ENCODE measurements at regions not wholly inside any gene's neighbourhood (a gene's known extent, or its start where the extent isn't known, plus 50 kb on each side); places are given as distances from the start of the nearest gene placed in this dataset.

DNA sequence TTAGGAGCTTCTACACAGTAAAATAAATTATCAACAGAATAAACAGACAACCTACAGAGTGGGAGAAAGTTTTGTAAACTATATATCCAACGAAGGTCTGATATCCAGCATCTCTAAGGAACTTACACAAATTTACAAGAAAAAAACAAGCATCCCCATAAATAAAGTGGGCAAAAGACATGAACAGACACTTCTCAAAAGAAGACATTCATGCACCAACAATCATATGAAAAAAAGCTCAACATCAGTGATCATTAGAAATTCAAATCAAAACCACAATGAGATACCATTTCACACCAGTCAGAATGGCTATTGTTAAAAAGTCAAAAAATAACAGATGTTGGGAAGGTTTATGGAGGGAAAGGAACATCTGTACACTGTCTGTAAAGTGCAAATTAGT is 526.4 kb upstream of the CAMK1G start:
- Histone ChIP-seq H3K9me3 (ENCODE audit: control insufficient read depth, insufficient read depth, low read depth, low read length) (no peaks in the 10 kb centered on the region), H3K36me3 (ENCODE audit: control insufficient read depth, insufficient read depth, low read length) (no peaks in the 10 kb centered on the region), H3K4me3 (ENCODE audit: low read depth in 2 of 2, low read length in 2 of 2) (no peak overlapping the region), H3K4me1 (ENCODE audit: control insufficient read depth, insufficient read depth, low read length) (no peaks in the 10 kb centered on the region), H3K27me3 (ENCODE audit: control insufficient read depth, insufficient read depth, low read length) (no peaks in the 10 kb centered on the region), H3K27ac (ENCODE audit: low read length) (no peak overlapping the region)
- ChIA-PET CTCF (no interaction called here), POLR2A (no interaction called here)
- TF ChIP-seq SIN3A (IDR thresholded peaks at IDR 0.05; ENCODE audit: borderline replicate concordance, insufficient read depth, low read depth, low read length), result no peak
- no peak for TF ChIP-seq POLR2AphosphoS5 (IDR thresholded peaks at IDR 0.05; ENCODE audit: low read depth, low read length)
- TF ChIP-seq CTCF (IDR thresholded peaks at IDR 0.05), result no peak
- TF ChIP-seq, protein P1, sequence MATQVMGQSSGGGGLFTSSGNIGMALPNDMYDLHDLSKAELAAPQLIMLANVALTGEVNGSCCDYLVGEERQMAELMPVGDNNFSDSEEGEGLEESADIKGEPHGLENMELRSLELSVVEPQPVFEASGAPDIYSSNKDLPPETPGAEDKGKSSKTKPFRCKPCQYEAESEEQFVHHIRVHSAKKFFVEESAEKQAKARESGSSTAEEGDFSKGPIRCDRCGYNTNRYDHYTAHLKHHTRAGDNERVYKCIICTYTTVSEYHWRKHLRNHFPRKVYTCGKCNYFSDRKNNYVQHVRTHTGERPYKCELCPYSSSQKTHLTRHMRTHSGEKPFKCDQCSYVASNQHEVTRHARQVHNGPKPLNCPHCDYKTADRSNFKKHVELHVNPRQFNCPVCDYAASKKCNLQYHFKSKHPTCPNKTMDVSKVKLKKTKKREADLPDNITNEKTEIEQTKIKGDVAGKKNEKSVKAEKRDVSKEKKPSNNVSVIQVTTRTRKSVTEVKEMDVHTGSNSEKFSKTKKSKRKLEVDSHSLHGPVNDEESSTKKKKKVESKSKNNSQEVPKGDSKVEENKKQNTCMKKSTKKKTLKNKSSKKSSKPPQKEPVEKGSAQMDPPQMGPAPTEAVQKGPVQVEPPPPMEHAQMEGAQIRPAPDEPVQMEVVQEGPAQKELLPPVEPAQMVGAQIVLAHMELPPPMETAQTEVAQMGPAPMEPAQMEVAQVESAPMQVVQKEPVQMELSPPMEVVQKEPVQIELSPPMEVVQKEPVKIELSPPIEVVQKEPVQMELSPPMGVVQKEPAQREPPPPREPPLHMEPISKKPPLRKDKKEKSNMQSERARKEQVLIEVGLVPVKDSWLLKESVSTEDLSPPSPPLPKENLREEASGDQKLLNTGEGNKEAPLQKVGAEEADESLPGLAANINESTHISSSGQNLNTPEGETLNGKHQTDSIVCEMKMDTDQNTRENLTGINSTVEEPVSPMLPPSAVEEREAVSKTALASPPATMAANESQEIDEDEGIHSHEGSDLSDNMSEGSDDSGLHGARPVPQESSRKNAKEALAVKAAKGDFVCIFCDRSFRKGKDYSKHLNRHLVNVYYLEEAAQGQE (IDR thresholded peaks at IDR 0.05; ENCODE audit: insufficient read depth in 1 of 2, low read depth in 2 of 2, low read length in 1 of 2), result no peak
- no peak for TF ChIP-seq TCF7L2 (IDR thresholded peaks at IDR 0.05; ENCODE audit: low read depth, low read length)
- ATAC-seq, result no peak
- DNase-seq (ENCODE audit: low read depth, low spot score), result no peak
- in situ Hi-C loops (cut with HindIII; ENCODE audit: low pct_unique_long_range_greater_than_20kb, low sequenced_read_pairs), result no loop called here
- intact Hi-C loops (cut with micrococcal nuclease; ENCODE audit: unreplicated experiment), result no loop called here
- BruUV-seq (replicated peaks), result no TSS peak

- intact Hi-C loops (cut with micrococcal nuclease; ENCODE audit: unreplicated experiment), result no loop called here
- POLR2A ChIA-PET, result no interaction called here
These were observed 525.6 kb upstream of the CAMK1G start for GRCh38 chr1:209057901-209058300.

More at GRCh38 chr1:209057901-209058300, 525.6 kb upstream of the CAMK1G start:
- H3K27me3 ChIP-seq (ENCODE audit: control insufficient read depth, insufficient read depth, low read length), result no peaks in the 10 kb centered on the region
- TF ChIP-seq, protein P1 (IDR thresholded peaks at IDR 0.05; ENCODE audit: insufficient read depth in 1 of 2, low read depth in 2 of 2, low read length in 1 of 2), result no peak
- TF ChIP-seq TCF7L2 (IDR thresholded peaks at IDR 0.05; ENCODE audit: low read depth, low read length), result no peak
- no peak for TF ChIP-seq SIN3A (IDR thresholded peaks at IDR 0.05; ENCODE audit: borderline replicate concordance, insufficient read depth, low read depth, low read length)
- no peak for TF ChIP-seq CTCF (IDR thresholded peaks at IDR 0.05)
- TF ChIP-seq POLR2AphosphoS5 (IDR thresholded peaks at IDR 0.05; ENCODE audit: low read depth, low read length), result no peak
- DNase-seq (ENCODE audit: low read depth, low spot score) (no peak), ATAC-seq (no peak)
- CTCF ChIA-PET, result no interaction called here
- H3K4me1 ChIP-seq (ENCODE audit: control insufficient read depth, insufficient read depth, low read length), result no peaks in the 10 kb centered on the region
- no TSS peak for BruUV-seq (replicated peaks)
- H3K9me3 ChIP-seq (ENCODE audit: control insufficient read depth, insufficient read depth, low read depth, low read length), result no peaks in the 10 kb centered on the region
- in situ Hi-C loops (cut with HindIII; ENCODE audit: low pct_unique_long_range_greater_than_20kb, low sequenced_read_pairs), result no loop called here
- H3K27ac ChIP-seq (ENCODE audit: low read length), result no peak overlapping the region
- no peak overlapping the region for H3K4me3 ChIP-seq (ENCODE audit: low read depth in 2 of 2, low read length in 2 of 2)
- no peaks in the 10 kb centered on the region for H3K36me3 ChIP-seq (ENCODE audit: control insufficient read depth, insufficient read depth, low read length)
